ENCODE measurements at regions not wholly inside any gene's neighbourhood (a gene's known extent, or its start where the extent isn't known, plus 50 kb on each side); places are given as distances from the start of the nearest gene placed in this dataset.

DNA sequence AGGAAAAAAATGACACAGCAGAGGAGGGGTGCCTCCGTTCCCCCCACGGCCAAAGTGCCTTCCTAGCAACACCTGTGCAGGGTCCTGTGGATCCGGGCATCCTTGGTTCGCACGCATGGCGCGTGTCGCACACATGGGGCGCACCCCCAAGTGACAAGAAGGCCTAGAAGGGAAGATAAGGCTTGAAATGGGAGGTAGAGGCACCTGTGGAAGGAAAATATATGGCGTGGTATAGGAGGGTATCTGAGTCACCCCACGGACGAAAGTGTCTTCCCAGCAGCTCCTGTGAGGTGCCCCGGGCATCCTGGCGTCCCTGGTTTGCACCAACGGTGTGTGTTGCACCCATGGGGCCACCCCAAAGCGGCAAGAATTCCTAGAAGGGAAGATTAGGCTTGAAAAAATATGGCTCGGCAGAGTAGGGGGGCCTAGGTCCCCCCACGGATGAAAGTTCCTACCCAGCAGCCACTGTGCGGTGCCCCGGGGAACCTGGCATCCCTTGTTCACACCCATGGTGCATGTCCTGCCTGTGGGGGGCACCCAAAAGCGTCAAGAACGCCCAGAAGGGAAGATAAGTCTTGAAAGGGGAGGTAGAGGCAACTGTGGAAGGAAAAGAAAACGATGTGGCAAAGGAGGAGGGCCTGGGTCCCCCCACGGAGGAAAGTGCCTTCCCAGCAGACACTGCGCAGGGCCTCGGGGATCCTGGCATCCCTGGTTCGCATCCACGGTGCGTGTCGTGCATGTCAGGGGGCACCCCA, 280.0 kb downstream of the ALG10 start:
- H4K20me1 ChIP-seq (ENCODE audit: control insufficient read depth, extremely low read depth, insufficient read depth, low read length), result no peaks in the 10 kb centered on the region
- no peak overlapping the region for H3K4me3 ChIP-seq (replicated peaks in 1 of 4; ENCODE audit: control extremely low read depth in 1 of 4, insufficient read depth in 1 of 4, low read depth in 3 of 4, low read length in 4 of 4)
- no peak for DNase-seq (ENCODE audit: low read depth in 2 of 2)
- no peaks in the 10 kb centered on the region for H3K36me3 ChIP-seq (ENCODE audit: control insufficient read depth, insufficient read depth, low read length)
- H3K27me3 ChIP-seq (ENCODE audit: control insufficient read depth, insufficient read depth, low read length), result no peaks in the 10 kb centered on the region
- no peak overlapping the region for H3K4me2 ChIP-seq (ENCODE audit: extremely low read depth, insufficient read depth, low read length)
- H3K9ac ChIP-seq (ENCODE audit: insufficient read depth, low read length), result no peak overlapping the region
- no peaks in the 10 kb centered on the region for H3K4me1 ChIP-seq (ENCODE audit: control insufficient read depth, extremely low read depth, insufficient read depth, low read length)
- H3K9me3 ChIP-seq (ENCODE audit: control insufficient read depth, insufficient read depth, low read depth, low read length), result no peaks in the 10 kb centered on the region
- no peak for TF ChIP-seq EZH2 (IDR thresholded peaks at IDR 0.05; ENCODE audit: low read length, missing control alignments)
- TF ChIP-seq, protein P1, sequence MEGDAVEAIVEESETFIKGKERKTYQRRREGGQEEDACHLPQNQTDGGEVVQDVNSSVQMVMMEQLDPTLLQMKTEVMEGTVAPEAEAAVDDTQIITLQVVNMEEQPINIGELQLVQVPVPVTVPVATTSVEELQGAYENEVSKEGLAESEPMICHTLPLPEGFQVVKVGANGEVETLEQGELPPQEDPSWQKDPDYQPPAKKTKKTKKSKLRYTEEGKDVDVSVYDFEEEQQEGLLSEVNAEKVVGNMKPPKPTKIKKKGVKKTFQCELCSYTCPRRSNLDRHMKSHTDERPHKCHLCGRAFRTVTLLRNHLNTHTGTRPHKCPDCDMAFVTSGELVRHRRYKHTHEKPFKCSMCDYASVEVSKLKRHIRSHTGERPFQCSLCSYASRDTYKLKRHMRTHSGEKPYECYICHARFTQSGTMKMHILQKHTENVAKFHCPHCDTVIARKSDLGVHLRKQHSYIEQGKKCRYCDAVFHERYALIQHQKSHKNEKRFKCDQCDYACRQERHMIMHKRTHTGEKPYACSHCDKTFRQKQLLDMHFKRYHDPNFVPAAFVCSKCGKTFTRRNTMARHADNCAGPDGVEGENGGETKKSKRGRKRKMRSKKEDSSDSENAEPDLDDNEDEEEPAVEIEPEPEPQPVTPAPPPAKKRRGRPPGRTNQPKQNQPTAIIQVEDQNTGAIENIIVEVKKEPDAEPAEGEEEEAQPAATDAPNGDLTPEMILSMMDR (conservative IDR thresholded peaks at IDR 0.05 in 1 of 2, IDR thresholded peaks at IDR 0.05 in 1 of 2; ENCODE audit: low read depth in 1 of 2, low read length in 2 of 2), result no peak
- H3K79me2 ChIP-seq (ENCODE audit: control insufficient read depth, insufficient read depth, low read length), result no peaks in the 10 kb centered on the region
- no peak overlapping the region for H2AFZ ChIP-seq (ENCODE audit: low read length)
- no peak overlapping the region for H3K27ac ChIP-seq (ENCODE audit: insufficient read depth, low read length)

DNA sequence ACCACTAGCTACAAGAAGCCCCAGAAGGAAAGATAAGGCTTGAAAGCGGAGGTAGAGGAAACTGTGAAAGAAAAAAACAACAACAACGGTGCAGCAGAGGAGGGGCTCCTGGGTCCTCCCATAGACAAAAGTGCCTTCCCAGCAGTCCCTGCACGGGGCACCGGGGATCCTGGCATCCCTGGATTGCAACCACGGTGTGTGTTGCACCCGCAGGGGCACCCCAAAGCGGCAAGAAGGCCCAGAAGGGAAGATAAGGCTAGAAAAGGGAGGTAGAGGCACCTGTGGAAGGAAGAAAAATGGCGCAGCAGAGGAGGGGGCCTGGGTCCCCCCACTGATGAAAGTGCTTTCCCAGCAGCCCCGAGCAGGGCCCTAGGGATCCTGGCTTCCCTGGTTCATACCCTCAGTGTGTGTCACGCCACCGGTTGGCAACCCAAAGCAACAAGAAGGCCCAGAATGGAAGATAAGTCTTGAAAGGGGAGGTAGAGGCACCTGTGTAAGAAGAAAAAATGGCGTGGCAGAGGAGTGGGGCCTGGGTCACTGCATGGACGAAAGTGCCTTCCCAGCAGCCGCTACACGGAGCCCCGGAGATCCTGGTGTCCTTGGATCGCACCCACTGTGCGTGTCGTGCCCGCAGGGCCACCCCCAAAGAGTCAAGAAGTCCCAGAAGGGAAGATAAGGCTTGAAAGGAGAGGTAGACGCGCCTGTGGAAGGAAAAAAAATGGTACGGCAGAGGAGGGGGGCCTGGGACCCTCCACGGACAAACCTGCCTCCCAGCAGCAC, 281.0 kb downstream of the ALG10 start:
- no peak overlapping the region for H3K4me2 ChIP-seq (ENCODE audit: extremely low read depth, insufficient read depth, low read length)
- H3K27me3 ChIP-seq (ENCODE audit: control insufficient read depth, insufficient read depth, low read length), result no peaks in the 10 kb centered on the region
- H3K9ac ChIP-seq (ENCODE audit: insufficient read depth, low read length), result no peak overlapping the region
- TF ChIP-seq, protein P1 (conservative IDR thresholded peaks at IDR 0.05 in 1 of 2, IDR thresholded peaks at IDR 0.05 in 1 of 2; ENCODE audit: low read depth in 1 of 2, low read length in 2 of 2), result no peak
- no peak for TF ChIP-seq EZH2 (IDR thresholded peaks at IDR 0.05; ENCODE audit: low read length, missing control alignments)
- H3K4me3 ChIP-seq (replicated peaks in 1 of 4; ENCODE audit: control extremely low read depth in 1 of 4, insufficient read depth in 1 of 4, low read depth in 3 of 4, low read length in 4 of 4), result no peak overlapping the region
- no peaks in the 10 kb centered on the region for H3K36me3 ChIP-seq (ENCODE audit: control insufficient read depth, insufficient read depth, low read length)
- no peaks in the 10 kb centered on the region for H3K4me1 ChIP-seq (ENCODE audit: control insufficient read depth, extremely low read depth, insufficient read depth, low read length)
- DNase-seq (ENCODE audit: low read depth in 2 of 2), result no peak
- no peaks in the 10 kb centered on the region for H3K79me2 ChIP-seq (ENCODE audit: control insufficient read depth, insufficient read depth, low read length)
- H3K9me3 ChIP-seq (ENCODE audit: control insufficient read depth, insufficient read depth, low read depth, low read length), result no peaks in the 10 kb centered on the region
- H3K27ac ChIP-seq (ENCODE audit: insufficient read depth, low read length), result no peak overlapping the region
- H4K20me1 ChIP-seq (ENCODE audit: control insufficient read depth, extremely low read depth, insufficient read depth, low read length), result no peaks in the 10 kb centered on the region
- H2AFZ ChIP-seq (ENCODE audit: low read length), result no peak overlapping the region

DNA sequence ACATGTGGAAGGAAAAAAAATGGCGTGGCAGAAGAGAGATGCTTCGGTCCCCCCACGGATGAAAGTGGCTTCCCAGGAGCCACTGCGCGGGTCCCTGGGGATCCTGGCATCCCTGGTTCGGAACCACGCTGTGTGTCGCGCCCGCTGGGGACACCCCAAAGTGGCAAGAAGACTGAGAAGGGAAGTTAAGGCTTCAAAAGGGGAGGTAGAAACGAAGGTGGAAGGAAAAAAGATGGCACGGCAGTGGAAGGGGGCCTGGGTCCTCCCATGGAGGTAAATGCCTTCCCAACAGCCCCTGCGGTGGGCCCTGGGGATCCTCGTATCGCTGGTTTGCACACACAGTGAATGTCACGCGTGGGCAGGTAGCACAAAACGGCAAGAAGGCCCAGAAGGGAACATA, 281.7 kb downstream of the ALG10 start:
- Histone ChIP-seq H3K9ac (ENCODE audit: insufficient read depth, low read length) (no peak overlapping the region), H3K27me3 (ENCODE audit: control insufficient read depth, insufficient read depth, low read length) (no peaks in the 10 kb centered on the region), H3K4me3 (replicated peaks in 1 of 4; ENCODE audit: control extremely low read depth in 1 of 4, insufficient read depth in 1 of 4, low read depth in 3 of 4, low read length in 4 of 4) (no peak overlapping the region), H3K4me1 (ENCODE audit: control insufficient read depth, extremely low read depth, insufficient read depth, low read length) (no peaks in the 10 kb centered on the region), H3K9me3 (ENCODE audit: control insufficient read depth, insufficient read depth, low read depth, low read length) (no peaks in the 10 kb centered on the region), H3K79me2 (ENCODE audit: control insufficient read depth, insufficient read depth, low read length) (no peaks in the 10 kb centered on the region), H4K20me1 (ENCODE audit: control insufficient read depth, extremely low read depth, insufficient read depth, low read length) (no peaks in the 10 kb centered on the region), H3K36me3 (ENCODE audit: control insufficient read depth, insufficient read depth, low read length) (no peaks in the 10 kb centered on the region), H3K4me2 (ENCODE audit: extremely low read depth, insufficient read depth, low read length) (no peak overlapping the region), H3K27ac (ENCODE audit: insufficient read depth, low read length) (no peak overlapping the region), H2AFZ (ENCODE audit: low read length) (no peak overlapping the region)
- DNase-seq (ENCODE audit: low read depth in 2 of 2), result no peak
- TF ChIP-seq, protein P1 (conservative IDR thresholded peaks at IDR 0.05 in 1 of 2, IDR thresholded peaks at IDR 0.05 in 1 of 2; ENCODE audit: low read depth in 1 of 2, low read length in 2 of 2), result no peak
- TF ChIP-seq EZH2 (IDR thresholded peaks at IDR 0.05; ENCODE audit: low read length, missing control alignments), result no peak

Measured in fibroblast of lung (primary cell).